T47D (cell line): ENCODE measurements at regions not wholly inside any gene's neighbourhood (a gene's known extent, or its start where the extent isn't known, plus 50 kb on each side); places are given as distances from the start of the nearest gene placed in this dataset.
"Not testable (repeated sequence)": the region's sequence is repeated elsewhere in the genome, so short reads cannot be mapped to it uniquely, and the experiment has no call there.

Experiments used
- DNase-seq, 2 experiments: peaks; one replicate each; pipeline versions ENCODE4 v3.0.0 to v3.0.0-alpha.2; 2011 to 2012; ENCODE audit warnings: low read depth in 1 of 2, low spot score in 1 of 2
- JUND ChIP-seq: IDR thresholded peaks from 2 replicates; pipeline ENCODE4 v1.6.1; 2012; ENCODE audit warnings: low read depth
- in situ Hi-C: cut with HindIII; loops from 2 replicates; pipeline ENCODE4 v1.10.0; 2016; ENCODE audit warnings: low sequenced_read_pairs, low pct_unique_long_range_greater_than_20kb

DNA sequence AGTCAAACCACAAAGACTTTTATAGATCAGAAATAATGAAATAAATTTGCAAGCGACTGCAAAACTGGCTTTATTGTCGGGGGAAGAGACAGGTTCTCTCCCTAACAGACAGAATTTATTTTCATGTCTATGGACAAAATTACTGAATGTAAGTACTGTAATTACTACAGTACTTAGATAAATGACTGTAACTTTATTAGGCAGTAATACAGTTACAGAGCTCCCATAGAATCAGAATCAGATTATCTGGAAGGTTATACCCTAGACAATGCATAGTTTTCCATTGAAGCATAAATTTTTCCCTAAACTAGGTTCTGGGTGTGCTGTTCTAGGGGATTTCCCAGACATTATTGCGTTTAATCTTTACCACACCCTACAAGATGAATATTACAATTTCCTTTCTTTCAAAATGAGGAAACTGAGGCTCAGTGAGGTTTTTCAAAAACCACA, 114.2 kb downstream of the C12orf75 start:
- no peak for DNase-seq
- in situ Hi-C loops: no loop called here

DNA sequence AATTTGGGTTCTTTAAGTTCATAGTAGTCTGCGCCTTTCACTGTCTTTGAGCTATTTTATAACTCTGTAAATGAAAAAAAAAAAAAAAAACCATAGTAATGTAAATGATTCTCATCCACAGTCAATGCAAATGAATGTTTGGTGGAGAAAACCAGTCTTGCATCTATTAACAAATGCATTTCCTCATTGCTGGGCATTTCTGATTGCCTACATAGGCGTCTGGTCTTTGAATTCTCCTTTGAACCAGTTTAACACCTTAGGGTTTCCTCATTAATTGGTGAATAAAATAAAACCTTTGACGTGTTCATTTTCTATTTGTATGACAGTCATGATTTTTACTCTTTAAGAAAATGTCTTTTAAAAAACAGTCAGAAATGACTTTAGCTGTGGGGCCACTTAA, 114.8 kb downstream of the C12orf75 start:
- DNase-seq: peak in 1 of 2 experiments; percentile 6
- in situ Hi-C loops: no loop called here
- TF ChIP-seq JUND: no peak

More for the DNA sequence above, 114.2 kb downstream of the C12orf75 start:
- TF ChIP-seq JUND: no peak

DNA sequence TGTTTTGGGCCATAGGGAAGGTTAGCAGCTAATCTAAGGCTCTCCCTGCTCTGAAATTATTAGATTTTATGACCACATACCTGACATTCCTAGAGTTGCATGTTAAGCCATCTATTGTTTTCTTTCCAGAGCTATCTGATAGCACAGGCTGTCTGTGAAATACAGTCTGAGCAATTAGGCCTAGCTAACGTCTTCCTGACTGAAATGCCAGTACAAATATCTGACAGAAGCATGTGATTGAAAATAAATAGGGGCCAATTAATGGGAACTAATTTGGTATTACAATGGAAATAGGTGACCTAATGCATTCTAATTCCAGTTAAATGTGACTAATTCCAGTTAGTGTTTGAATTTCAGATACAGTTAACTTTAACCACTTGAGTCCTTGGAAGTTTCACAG, 115.2 kb downstream of the C12orf75 start:
- peak in 1 of 2 experiments; percentile 35 for DNase-seq
- no peak for TF ChIP-seq JUND
- in situ Hi-C loops: no loop called here

DNA sequence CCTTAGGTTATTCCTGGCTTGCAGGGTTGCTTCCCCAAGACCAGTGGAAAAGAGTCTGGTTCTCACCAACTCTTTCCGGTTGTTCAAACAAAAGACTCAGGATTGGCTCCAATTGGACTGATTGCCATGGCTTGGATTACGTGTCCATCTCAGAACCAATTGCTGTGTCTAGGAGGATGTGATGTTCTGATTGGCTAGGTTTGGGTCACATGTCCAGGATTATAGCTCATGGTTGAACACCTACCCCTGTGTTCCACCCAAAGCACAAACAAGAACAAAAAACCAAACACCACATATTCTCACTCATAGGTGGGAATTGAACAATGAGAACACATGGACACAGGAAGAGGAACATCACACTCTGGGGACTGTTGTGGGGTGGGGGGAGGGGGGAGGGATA, 116.0 kb downstream of the C12orf75 start:
- in situ Hi-C loops: not testable (repeated sequence)

DNA sequence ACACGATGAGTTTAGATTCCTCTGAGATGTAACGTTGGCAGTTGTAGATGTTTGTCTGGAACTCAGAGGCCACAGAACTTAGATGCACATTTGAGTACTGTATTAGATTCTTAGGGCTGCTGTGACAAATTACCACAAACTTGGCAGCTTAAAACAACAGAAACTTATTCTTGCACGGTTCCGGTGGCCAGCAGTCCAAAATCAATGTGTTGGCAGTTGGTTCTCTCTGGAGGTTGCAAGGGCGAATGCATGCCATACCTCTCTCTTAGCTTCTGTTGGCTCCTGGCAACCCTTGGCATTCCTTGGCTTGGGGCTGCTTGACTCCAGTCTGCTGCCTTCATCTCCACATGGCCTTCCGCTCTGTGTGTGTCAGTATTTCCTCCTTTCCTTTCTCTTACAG, 118.9 kb downstream of the C12orf75 start:
- in situ Hi-C loops: no loop called here
- no peak for TF ChIP-seq JUND
- no peak for DNase-seq

More for the DNA sequence above, 116.0 kb downstream of the C12orf75 start:
- DNase-seq: not testable (repeated sequence)

DNA sequence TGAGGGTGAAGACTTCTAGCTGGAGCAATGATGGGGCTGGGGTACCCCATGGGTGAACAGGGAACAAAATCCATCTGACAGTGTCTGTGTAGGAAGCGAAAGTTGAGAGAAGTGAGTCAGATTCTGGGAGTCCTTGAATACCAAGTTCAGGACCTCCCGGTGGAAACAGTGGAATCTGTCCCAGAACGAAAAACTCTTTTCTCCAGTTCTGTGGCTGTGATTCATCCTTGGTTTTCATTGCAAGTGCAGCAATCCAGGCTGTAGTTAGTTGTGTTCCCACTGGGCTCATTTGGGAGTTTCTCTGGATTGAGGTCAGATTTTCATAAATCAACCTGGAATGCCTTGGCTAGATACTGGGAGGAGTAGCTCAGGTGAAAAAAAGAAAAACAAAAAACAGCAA, 120.7 kb downstream of the C12orf75 start:
- in situ Hi-C loops: no loop called here
- DNase-seq: no peak
- TF ChIP-seq JUND: no peak

DNA sequence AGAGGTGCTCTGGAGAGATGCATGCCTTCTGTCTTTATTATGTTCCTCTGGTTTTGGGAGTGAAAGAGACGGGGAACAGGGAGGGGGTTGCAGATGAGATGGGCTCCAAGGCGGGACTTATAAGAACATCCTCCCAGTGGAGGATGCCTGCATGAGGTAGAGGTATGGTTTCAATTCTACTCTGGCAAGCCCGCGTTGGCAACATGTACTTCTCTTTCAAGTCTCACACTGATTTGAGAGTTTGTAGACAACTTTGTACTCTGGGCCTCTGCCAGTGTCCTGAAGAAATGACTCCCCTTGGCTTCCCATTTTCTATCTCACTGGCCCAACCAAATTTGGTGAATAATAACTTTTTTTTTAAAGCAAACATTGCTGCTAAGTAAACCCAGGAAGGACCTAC, 121.3 kb downstream of the C12orf75 start:
- in situ Hi-C loops: no loop called here
- DNase-seq: no peak
- TF ChIP-seq JUND: no peak

DNA sequence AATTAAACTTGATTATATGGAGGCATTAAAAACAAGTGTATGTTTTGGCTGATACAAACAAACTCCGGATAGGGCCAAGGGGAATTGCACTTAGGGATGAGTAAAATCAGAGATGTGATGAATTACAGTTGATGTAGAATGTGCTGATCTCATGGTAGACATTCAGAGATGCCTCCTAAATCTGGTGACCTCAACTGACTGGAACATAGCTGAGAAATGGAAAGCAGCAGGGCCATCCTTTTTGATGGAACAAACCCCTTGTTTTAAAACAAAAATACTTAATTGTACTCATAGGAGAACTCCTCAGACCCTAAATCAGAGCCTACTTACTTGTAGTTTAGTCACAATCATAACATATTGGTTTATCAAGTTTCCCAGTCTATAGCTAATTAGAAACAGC, 122.8 kb downstream of the C12orf75 start:
- no peak for TF ChIP-seq JUND
- in situ Hi-C loops: no loop called here
- no peak for DNase-seq

DNA sequence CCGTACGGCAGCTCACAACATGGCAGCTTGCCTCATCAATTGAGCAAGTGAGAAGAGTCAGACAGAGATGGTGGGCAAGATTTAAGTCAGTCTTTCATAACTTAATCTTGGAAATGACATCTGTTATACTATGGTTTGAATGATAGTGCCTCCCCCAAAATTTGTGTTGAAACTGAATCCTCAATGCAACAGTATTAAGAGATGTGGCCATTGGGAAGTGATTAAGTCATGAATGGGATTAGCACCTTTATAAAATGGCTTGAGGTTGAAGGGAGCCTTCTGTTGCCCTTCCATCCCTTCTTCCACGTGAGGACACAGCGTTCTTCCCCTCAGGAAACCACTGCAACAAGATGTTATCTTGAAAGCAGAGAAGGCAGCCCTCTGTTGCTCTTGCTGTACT, 124.2 kb downstream of the C12orf75 start:
- no peak for TF ChIP-seq JUND
- no peak for DNase-seq
- in situ Hi-C loops: no loop called here

DNA sequence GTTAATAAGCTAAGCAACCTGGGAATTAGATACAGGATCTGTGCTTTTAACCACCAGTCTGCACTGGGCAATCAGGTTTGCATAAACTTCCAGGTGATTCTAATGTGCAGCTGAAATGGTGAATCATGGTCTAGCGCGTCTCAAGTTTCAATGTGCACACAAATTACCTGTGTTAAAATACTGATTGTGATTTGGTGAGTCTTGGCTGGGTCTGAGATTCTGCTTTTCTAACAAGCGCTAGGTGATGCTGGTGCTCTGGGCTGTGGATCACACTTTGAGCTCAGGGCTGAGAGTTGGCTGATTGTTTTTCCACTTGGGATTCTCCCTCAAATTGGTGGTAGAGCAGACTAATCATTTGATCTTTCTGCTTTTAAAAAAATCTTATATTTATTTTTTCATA, 124.8 kb downstream of the C12orf75 start:
- in situ Hi-C loops: no loop called here
- TF ChIP-seq JUND: no peak
- peak in 1 of 2 experiments; percentile 25 for DNase-seq

DNA sequence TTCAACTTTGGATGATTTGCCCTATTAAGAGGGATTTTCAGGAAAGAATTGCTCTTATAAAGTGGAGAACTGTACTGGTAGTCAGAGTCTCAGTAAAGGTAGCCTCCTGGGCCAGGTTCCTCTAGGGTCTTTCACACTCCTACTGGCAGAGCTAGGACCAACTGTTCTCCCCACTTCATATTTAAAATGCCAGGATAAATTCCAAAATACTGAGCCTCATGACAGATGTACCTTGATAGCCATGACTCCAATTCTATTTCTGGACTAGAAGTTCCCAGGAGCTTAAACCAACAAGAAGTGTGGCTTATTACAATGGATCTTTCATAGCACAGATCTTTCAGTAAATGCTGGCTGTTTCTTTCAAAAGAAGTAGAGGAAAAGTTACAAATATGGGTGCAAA, 126.5 kb downstream of the C12orf75 start:
- no peak for TF ChIP-seq JUND
- DNase-seq: no peak
- in situ Hi-C loops: no loop called here

DNA sequence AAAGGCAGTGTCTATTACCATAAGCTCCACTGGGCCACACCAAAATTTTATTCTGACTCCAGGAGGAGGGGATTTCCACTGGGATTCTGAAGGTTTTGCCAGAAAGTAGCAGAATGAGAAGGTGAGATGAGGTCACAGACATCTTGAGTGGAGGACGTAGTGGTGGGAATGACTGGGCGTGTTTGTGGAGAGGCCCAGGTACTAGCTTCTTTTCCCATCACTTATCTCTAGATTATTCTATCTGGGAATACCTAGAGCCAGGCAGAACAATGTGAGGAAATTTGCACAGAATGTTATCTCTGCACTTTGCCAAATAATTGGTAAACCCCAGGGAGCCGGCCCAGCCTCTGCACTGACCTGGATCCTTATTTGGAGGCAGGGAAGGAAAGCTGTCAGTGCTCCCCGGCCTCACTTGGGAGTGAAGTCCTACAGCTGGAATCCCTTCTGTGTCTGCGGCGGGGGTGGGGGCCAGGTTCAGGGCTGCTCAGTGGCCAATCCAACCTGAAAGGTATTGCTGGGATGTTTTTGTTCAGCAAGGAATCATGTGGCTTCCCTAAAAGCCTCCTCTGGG, 129.4 kb downstream of the C12orf75 start:
- no peak for DNase-seq
- in situ Hi-C loops: no loop called here
- no peak for TF ChIP-seq JUND

DNA sequence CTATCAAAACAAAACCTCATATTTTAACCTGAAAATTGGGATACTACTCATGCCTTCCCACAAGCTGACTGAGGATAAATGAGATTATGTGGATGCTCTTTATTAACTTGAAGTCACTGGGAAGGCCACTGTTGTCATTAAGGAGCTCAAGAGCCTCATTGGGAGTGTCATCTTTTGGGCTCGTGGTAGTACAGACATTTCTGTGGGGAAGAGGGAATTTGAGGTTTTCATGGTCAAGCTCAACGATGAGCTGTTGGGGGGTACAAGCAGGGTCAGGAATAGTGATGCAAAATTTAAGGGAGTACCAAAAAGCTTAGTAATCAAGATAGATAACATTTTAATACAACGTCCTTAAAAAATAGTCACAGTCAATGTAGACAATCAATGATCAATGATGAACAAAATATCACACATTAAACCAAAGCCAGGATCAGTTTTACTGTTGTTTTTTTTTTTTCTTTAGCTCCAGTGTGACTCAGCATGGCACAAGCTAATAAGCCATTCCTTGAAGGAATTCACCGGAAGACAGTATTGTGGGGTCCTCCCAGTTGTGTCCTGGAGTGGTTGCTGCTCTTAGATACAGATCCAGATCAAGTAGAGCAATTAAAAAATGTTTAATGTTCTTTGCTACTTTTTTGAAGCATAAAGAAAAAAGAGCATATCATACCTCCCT, 130.9 kb downstream of the C12orf75 start:
- in situ Hi-C loops: no loop called here
- no peak for TF ChIP-seq JUND
- DNase-seq: no peak
